NCI-H146 treated with DMSO at 0.1 percent for 48 hours (cell line): ENCODE measurements at regions not wholly inside any gene's neighbourhood (a gene's known extent, or its start where the extent isn't known, plus 50 kb on each side); places are given as distances from the start of the nearest gene placed in this dataset.
"Not testable (repeated sequence)": the region's sequence is repeated elsewhere in the genome, so short reads cannot be mapped to it uniquely, and the experiment has no call there.

ENCODE experiments used
- DNase-seq: peaks from one replicate; lab custom pipeline; 2025; ENCODE audit not compliant: unreplicated experiment; lab: John Stamatoyannopoulos, UW

DNA sequence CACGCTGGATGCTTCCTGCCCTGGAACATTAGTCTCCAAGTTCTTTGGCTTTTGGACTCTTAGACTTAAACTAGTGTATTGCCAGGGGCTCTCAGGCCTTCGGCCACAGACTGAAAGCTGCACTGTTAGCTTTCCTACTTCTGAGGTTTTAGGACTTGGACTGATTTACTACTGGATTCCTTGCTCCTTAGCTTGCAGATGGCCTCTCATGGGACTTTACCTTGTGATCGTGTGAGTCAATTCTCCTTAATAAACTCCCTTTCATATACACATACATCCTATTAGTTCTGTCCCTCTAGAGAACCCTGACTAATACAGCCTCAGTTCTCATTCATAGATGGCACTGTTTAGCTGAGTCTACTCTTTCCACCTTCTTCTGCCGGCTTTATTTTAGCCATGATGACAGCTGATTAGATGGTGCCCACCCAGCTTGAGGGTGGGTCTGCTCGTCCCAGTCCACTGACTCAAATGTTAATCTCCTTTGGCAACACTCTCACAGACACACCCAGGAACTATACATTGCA lies 389.1 kb downstream of the NYAP2 start:
- DNase-seq, result no peak

DNA sequence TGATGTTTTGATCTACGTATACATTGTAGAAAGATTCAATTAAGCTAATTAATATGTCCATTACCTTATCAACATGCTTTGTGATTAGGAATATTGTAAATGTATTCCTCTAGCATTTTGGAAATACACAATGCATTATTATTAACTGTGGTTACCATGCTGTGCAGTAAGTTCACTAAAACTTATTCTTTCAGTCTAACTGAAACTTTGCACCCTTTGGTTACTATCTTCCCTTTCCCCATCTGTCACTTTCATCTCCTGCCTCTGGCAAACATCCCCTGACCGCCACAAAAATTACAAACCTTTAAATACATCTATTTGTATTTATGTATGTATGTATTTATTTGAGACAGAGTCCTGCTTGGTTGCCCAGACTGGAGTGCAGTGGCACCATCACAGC lies 388.0 kb downstream of the NYAP2 start:
- DNase-seq, result no peak

DNA sequence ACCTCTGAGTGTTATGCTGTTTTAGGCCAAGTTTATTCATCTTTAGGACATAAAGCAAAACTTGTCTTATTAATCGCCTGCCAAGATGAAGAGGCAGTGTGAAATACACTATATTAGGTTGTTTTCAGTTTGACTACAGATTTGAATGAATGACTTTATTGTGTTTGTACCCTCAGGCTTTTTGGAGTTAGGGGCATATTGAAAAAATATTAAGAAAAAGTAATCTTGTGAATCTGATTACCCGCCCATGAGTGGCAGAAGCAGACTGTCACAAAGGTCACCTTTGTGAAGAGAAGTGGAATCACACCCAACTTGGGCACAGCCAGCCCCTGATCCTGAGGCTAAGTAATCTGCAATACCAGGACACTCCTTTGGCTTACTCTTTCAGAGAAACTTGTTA lies 382.5 kb downstream of the NYAP2 start:
- DNase-seq, result no peak

DNA sequence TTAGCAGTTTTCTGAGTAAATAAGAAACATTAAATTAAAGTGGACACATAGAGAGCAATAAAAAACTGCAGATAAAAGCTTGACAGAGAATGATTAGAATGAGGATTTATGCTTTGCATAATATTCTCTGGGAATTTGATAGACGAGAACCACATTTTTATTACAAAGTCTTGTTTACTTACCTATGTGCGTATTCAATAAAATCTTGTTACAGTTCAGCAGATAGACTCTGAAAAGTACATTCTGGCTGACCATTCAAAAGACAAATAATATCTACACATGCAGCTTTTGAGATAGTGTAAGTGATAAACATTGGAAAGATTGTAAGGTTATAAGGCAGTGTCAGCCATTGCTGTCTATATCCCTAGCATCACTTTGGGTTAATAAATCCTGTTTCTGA lies 381.6 kb downstream of the NYAP2 start:
- DNase-seq, result no peak

DNA sequence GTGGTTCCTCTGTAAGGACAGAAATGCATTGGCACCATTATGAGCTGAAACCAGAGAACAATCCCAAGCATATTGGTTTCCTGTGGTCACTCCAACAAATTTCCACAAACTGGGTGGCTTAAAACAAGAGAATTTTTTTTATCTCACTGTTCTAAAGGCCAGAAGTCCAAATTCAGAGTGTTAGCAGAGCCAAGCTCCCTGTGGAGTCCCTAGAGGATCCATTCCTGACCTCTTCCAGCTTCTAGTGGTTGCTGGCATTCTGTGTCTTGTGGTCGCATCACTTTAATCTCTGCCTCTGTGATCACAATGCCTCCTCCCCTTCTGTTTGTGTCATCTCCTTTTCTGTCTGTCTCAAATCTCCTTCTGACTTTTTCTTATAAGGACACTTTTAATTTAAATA lies 380.3 kb downstream of the NYAP2 start:
- DNase-seq, result no peak

DNA sequence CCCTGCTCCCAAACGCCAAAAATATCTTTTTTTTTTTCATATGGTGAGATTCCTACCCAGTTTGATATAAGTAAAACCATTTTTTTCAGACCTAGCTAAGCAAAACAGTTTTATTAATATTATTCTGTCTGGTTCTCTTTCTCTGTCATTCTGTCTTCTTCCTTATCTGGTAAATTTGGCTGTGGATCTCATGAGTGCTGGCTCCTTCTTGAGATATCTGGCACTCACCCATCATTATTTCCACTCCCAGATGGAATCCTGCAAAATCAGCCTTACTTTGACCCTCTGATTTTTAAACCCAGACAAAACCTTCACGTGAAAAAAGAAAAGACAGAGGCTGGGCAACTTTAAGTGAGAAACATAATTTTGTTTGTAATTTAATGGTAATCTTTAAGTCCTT lies 373.6 kb downstream of the NYAP2 start:
- no peak for DNase-seq

DNA sequence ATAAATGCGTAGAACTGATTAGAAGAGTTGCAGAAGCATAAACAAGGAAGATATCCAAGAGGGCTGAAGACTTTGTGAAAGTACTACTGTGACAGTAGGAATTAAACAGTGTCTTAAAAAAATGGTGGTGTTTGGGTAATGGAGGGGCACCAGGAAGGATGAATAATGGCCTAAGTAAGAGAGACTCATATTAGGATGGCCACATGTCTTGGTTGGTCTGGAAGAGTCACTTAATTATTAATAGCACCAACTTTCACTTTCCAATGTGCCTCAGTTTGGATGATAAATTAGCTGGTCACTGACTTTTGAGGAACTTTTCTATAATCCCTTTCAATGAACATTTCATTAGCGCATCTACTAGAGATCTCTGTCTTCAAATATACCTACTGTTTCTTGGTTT lies 372.2 kb downstream of the NYAP2 start:
- DNase-seq, result no peak

DNA sequence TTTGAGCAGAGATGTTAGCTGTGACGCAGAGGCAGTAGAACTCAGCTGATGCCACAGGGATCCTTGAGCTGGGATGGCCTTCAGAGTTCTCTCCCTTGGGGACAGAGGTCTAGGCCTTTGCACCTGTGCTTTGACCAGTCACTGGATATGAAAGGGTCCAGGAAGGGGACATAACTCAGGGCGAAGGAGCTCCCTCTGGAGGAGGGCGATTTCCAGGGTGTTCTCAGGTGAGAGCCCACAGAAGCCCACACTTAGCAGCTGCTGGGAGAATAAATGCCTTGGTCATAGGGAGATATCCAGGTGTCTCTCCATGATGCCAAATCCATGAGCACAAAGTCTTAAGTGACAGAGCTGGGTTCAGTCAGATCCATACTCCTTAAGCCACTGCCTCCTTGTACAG lies 369.2 kb downstream of the NYAP2 start:
- no peak for DNase-seq

DNA sequence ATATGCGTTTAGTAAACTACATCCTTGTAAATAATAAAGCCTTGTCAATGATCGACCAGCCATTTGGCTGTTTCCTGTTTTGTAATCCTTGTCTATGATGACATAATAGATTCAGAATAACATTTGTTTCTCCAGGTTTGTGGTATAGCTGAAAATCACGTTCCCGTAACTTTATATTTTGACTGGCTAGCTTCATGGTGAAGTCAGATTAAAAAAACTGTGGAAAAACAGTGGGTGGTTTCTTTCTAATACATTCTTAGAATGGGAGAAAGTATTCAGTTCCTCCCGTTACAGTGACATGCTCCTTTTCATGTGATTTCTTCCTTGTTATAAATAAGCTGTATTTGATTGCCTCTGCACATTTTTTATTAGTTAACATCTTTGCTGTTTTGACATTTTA lies 366.9 kb downstream of the NYAP2 start:
- DNase-seq, result no peak

DNA sequence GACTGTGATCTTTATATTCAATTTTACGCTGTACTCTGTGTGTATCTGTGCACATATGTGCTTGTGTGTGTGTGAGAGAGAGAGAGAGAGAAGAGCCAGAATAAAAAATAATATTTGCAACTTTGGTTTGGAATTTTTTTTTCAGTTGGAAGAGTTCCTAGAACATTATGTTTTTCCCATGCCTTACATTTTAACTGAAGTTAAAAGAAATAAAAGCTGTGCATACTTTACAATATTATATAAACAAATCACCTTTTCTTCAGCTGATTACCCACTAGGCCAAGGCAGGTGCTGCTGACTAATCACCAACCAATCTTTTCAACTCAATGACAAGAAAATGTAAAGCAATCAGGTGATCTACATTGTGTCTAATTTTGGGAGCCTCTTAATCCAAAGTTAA lies 366.3 kb downstream of the NYAP2 start:
- DNase-seq, result no peak

DNA sequence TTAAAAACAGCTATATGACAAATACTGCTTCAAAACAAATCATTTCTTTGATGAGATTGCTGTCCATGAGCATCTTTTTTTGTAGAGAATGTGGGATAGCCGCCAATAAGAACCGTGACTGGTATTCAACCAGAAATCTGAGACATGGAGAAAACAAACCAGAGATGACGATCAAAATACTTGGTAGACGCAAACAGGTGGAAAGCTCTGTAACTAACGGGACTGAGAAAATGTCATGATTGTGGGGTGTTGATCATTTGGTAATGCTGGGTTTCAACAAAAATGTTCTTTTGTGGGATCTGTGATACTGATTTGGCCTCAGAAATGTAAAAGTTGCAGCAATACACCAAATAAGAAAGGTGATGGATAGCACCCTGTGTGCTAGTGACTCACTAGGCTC lies 364.8 kb downstream of the NYAP2 start:
- DNase-seq, result no peak

DNA sequence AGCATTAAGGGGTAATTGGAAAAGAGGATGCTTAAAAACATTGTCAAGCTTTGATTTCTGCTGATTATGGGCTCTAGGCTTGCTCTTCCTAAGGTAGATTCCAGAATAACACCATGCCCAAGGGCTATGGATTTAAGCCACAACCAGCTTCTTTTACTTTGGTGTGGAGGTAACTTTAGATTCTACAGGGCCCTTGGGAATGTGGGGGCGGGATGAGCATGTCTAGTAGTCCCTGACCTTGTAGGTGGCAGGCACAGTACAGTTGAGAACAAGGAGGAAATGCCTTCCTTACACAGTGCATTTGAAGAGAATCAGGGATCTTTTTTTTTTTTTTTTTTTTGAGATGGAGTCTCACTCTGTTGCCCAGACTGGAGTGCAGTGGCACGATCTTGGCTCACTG lies 364.2 kb downstream of the NYAP2 start:
- DNase-seq, result no peak

DNA sequence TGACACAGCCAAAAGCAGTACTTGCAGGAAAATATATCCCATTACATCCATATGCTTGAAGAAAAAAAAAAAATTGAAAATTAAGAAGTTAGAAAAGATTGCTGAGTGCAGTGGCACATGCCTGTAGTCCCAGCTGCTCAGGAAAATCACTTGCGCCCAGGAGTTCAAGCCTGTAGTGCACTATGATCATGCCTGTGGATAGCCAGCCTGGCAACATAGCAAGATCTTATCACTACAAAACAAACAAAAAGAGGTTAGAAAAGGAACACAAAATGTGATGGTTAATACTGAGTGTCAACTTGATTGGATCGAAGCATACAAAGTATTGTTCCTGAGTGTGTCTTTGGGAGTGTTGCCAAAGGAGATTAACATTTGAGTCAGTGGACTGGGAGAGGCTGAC lies 361.9 kb downstream of the NYAP2 start:
- no peak for DNase-seq

DNA sequence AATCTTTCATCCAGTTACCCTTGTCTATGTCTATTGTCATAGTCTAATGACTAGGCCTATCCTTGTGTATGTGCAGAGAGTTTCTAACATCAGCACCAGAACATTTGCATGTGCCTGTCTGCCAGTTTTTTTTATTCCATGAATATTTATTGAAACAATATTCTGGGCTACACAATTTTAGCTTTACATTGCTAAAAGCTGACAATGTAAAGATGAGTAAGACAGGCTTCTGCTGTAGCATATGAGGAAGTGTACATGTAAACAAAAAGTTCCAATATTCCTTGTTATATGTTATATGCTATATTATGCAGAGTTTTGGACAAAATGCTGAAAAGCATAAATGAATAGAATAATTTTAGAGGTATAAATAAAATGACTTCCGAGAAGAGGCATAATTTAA lies 357.7 kb downstream of the NYAP2 start:
- no peak for DNase-seq

DNA sequence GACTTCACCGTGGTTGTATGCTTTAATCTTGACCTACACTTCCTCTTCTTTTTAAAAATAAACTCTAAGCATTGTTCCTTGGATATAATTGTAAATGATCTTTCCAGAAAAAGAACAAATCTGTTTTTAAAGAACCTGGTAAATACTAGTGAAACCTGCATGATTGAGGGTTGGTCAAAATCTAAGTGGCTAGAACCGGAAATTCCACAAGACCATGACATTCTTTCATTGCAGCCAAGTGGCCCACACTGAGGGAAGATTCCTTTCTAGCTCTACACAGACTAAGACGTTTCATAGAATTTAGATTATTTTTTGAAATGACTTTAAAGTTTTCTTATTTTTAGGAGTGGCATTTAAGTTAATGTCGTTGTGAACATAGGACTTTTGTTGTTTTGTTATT lies 356.7 kb downstream of the NYAP2 start:
- no peak for DNase-seq

DNA sequence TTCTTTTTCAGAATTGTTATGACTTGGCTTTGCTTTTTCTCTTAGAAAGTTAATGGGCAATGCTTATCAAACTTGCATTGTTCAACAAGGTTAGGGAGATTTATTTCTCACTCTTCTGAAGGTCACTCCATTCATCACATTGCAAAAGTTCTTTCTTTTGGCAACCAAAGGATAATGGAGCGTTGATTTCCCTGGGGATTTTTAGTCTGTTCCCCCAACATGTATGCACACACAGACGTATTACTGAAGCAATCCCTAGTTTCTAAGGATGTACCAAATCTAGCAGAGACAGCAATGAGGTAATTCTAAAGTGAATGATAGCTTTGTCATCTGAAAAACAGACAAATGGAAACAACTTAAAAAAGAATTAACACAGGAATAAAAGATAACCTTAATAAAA lies 349.1 kb downstream of the NYAP2 start:
- DNase-seq, result no peak

DNA sequence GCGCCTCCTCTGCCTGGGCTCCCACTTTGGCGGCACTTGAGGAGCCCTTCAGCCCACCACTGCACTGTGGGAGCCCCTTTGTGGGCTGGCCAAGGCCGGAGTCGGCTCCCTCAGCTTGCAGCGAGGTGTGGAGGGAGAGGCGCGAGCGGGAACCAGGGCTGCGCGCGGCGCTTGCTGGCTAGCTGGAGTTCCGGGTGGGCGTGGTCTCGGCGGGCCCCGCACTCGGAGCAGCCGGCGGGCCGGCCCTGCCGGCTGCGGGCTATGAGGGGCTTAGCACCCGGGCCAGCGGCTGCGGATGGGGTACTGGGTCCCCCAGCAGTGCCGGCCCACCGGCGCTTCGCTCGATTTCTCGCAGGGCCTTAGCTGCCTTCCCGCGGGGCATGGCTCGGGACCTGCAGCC lies 344.5 kb downstream of the NYAP2 start:
- not testable (repeated sequence) for DNase-seq

DNA sequence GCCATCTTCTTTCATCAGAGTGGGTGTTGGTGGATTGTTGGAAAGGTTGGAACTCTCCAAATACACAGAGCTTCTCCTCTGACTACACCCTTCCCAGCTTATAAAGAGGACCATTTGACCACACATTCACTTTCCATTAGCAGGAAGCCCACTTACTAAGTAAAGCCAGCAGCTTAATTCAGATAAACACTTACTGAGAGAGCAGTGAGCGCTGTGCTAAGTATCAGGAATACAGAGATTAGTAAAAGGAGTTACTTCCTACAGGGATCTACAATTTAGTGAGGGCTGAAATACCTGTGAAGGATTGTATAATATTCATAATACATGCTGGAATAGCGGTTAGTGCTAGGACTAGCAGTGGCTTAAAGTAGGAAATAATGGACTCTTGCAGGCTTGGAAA lies 343.0 kb downstream of the NYAP2 start:
- no peak for DNase-seq

DNA sequence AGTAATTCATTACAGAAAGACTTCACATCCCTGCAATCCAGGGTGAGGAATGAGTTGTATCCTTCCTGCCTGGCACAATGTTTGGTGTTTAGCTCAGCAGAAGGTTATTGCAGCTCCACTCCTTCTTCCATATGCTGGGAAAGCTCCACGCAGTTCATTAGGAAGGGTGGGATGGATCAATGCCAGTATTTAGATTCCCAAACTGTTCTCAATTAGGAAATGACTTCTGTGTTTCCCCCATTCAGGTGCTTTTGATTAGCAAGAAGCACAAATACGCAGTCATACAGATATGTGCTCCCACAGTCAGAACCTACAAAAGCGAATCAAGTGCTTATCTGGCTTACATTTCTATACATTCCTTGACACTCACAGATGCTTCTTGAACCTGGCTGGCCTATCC lies 340.6 kb downstream of the NYAP2 start:
- no peak for DNase-seq

DNA sequence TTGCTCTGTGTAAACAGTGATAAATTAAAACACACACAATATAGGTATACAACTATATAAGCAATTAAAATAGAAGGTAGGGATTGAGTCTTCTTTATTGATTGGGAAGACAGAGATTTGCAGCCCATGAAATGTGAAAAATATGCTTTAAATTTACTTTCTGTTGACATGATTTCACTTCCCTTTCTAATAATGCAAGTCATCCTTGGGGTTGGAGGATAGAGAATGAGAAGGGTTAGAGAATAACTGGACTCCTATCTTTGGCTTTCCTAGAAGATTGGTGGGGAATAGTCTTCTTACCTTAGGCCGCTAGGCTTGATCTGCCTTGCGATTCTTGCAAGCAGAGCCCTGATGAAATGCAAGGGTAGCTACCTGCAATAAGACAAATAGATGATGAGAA lies 339.8 kb downstream of the NYAP2 start:
- DNase-seq, result no peak

DNA sequence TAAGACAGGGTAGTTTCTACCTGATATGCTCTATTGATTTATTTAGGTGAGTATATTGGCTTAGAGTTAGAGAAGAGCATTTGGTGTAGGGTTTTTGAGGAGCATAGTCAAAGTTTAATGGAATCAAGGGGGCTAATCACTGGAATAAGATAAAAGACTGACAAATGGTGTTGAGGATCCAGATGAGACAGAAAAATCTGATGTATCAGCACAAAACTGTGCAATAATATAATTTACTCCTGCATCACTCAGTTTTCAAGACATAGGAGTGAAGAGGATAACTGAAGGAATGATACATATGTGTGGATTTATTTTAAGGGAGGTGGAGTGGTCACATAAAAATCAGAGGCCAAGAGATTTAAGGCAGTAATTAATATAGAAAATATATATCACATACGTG lies 339.2 kb downstream of the NYAP2 start:
- DNase-seq, result no peak

DNA sequence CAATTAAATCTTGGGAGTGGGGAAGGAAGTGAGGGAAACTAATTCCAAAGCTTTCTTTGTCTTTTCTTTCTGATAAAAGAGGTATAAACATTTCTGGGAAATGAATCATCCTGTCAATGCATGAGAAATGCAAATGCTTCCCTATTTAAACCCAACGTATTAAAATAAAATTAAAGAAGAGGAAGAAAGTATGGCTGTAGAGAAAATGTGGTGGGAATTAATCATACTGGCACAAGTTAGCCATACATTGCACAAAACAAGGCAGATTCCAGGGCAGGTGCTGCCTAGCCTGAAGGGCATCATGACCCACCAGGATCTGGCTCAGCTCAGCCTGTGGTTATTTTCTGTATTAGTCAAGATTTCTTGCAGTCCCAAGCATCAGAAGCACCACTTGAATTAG lies 338.0 kb downstream of the NYAP2 start:
- no peak for DNase-seq

DNA sequence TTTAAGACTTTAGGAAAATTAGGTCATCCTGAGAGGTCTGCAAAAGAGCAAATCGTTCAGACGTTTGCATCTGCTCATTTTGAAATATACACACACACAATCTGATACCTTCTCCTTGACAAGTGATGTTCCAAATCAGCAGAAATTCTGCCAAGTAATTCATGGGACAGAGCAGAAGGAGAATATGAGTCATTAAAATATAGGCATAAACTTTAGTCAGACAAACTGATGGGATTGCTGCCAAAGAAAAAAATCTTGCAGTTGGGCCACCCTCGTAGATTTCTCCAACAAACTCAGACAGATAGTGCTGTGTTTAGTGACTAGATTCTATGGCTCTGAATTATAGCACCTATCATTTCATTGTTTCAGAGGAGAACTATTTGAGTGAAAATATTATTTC lies 336.3 kb downstream of the NYAP2 start:
- DNase-seq, result no peak

DNA sequence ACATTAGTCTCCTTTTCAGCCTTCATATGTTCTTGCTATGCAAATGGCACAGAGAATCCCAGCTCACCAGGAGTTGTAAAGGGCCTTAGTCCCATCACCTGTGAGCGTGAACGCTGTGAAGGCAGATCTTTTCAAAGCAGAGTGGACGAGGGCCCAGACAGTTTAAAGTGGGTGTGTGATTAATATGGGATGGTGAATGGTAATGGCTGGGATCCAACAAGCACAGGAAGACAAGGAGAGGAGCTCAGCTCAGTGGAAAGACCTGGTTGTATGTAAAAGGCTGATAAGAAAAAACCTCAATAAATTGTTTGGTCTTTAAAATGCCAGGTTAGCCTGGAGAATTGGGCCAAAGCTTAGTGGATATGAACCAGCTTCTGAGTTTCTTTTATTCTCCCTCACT lies 326.2 kb downstream of the NYAP2 start:
- DNase-seq, result no peak
